Activated CD4-positive, alpha-beta memory T cell treated with anti-CD3 and anti-CD28 coated beads, Interleukin-2, amount 10 ng/mL, durations not matched to agents 7 days and 5 days (primary cell): ENCODE measurements at regions not wholly inside any gene's neighbourhood (a gene's known extent, or its start where the extent isn't known, plus 50 kb on each side); places are given as distances from the start of the nearest gene placed in this dataset.
"Not testable (repeated sequence)": the region's sequence is repeated elsewhere in the genome, so short reads cannot be mapped to it uniquely, and the experiment has no call there.

Experiments
- CTCF ChIA-PET: fragments of 350-600 bp; sonication (Branson Sonifier 250); formaldehyde crosslinking; loops from one replicate; lab custom pipeline; 2021; ENCODE audit warnings: antibody characterized with exemption, inconsistent platforms; lab: Charles Lee
- POLR2A ChIA-PET: fragments of 350-600 bp; sonication (Branson Sonifier 250); formaldehyde crosslinking; loops from one replicate; lab custom pipeline; 2021; ENCODE audit warnings: antibody characterized with exemption; lab: Charles Lee
- DNase-seq: peaks from one replicate; pipeline ENCODE4 v3.0.0-alpha.2; 2020
- H3K27ac Mint-ChIP-seq: one replicate; pipeline ENCODE4 v1.8.0; 2021; ENCODE audit warnings: mild to moderate bottlenecking, mixed read lengths
- H3K27me3 Mint-ChIP-seq: one replicate; pipeline ENCODE4 v1.8.0; 2021; ENCODE audit warnings: mixed read lengths
- H3K36me3 Mint-ChIP-seq: one replicate; pipeline ENCODE4 v1.8.0; 2021; ENCODE audit warnings: low read depth, mixed read lengths
- H3K4me1 Mint-ChIP-seq: one replicate; pipeline ENCODE4 v1.8.0; 2021; ENCODE audit warnings: mixed read lengths
- H3K4me3 Mint-ChIP-seq: one replicate; pipeline ENCODE4 v1.8.0; 2021; ENCODE audit warnings: mild to moderate bottlenecking, mixed read lengths
- H3K9me3 Mint-ChIP-seq: one replicate; pipeline ENCODE4 v1.8.0; 2021; ENCODE audit warnings: mixed read lengths

DNA sequence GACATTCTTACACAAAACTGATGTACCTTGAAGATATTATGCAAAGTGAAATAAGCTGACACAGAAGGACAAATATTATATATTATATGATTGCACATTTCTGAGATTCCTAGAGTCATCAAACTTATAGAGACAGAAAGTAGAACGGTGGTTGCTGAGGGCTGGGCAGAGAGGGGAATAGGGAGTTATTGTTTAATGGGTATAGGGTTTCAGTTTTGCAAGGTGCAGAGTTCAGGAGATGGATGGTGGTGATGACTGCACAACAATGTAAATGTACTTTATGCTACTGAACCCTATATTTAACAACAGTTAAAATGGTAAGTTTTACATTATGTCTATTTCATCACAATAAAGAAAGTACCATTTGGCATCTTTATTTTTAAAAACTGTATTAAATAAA is 315.8 kb upstream of the POU5F2 start:
- H3K27ac Mint-ChIP-seq, result no peak overlapping the region
- CTCF ChIA-PET, result no interaction called here
- H3K9me3 Mint-ChIP-seq, result peaks cover 6% of the 10 kb centered on the region
- H3K4me3 Mint-ChIP-seq, result no peak overlapping the region
- peaks cover 1% of the 10 kb centered on the region for H3K4me1 Mint-ChIP-seq
- peaks cover 18% of the 10 kb centered on the region for H3K36me3 Mint-ChIP-seq
- H3K27me3 Mint-ChIP-seq, result no peaks in the 10 kb centered on the region
- POLR2A ChIA-PET, result no interaction called here
- DNase-seq, result no peak

DNA sequence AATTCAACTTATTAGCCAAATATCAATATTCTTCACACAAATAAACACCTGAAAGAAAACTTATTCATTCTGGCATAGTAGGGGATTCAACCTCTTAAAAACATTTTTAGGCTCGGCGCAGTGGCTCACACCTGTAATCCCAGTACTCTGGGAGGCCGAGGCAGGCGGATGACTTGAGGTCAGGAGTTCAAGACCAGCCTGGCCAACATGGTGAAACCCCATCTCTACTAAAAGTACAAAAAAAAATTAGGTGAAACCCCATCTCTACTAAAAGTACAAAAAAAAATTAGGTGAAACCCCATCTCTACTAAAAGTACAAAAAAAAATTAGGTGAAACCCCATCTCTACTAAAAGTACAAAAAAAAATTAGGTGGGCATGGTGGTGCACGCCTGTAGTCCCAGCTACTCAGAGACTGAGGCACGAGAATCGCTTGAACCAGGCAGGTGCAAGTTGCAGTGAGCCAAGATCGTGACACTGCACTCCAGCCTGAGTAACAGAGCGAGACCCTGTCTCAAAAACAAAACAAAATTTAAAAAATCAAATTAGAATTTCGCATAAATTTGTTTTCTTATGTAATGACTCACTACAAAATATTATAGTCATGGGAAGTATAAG is 308.0 kb upstream of the POU5F2 start:
- CTCF ChIA-PET, H3K27ac Mint-ChIP-seq, H3K9me3 Mint-ChIP-seq, H3K4me1 Mint-ChIP-seq, POLR2A ChIA-PET, DNase-seq, H3K4me3 Mint-ChIP-seq, H3K27me3 Mint-ChIP-seq: not testable (repeated sequence)
- peaks cover 31% of the 10 kb centered on the region for H3K36me3 Mint-ChIP-seq

- Mint-ChIP-seq H3K27ac (no peak overlapping the region), H3K4me1 (no peaks in the 10 kb centered on the region), H3K4me3 (no peak overlapping the region), H3K27me3 (no peaks in the 10 kb centered on the region), H3K36me3 (peaks cover 39% of the 10 kb centered on the region), H3K9me3 (peaks cover 2% of the 10 kb centered on the region)
- ChIA-PET CTCF (no interaction called here), POLR2A (no interaction called here)
- DNase-seq, result no peak
These were observed 304.7 kb upstream of the POU5F2 start for GRCh38 chr5:94045839-94046782.

- Mint-ChIP-seq H3K27ac (no peak overlapping the region), H3K9me3 (peaks cover 2% of the 10 kb centered on the region), H3K36me3 (peaks cover 33% of the 10 kb centered on the region), H3K4me3 (no peak overlapping the region), H3K27me3 (no peaks in the 10 kb centered on the region), H3K4me1 (no peaks in the 10 kb centered on the region)
- POLR2A ChIA-PET, result no interaction called here
- CTCF ChIA-PET, result no interaction called here
- no peak for DNase-seq
These were observed 301.9 kb upstream of the POU5F2 start for GRCh38 chr5:94043311-94043710.

- Mint-ChIP-seq H3K27me3 (no peaks in the 10 kb centered on the region), H3K4me3 (no peak overlapping the region), H3K4me1 (no peaks in the 10 kb centered on the region), H3K36me3 (peaks cover 28% of the 10 kb centered on the region), H3K9me3 (no peaks in the 10 kb centered on the region), H3K27ac (no peak overlapping the region)
- DNase-seq, result no peak
- POLR2A ChIA-PET, result no interaction called here
- CTCF ChIA-PET, result no interaction called here
These were observed 299.3 kb upstream of the POU5F2 start for GRCh38 chr5:94040591-94041148.

DNA sequence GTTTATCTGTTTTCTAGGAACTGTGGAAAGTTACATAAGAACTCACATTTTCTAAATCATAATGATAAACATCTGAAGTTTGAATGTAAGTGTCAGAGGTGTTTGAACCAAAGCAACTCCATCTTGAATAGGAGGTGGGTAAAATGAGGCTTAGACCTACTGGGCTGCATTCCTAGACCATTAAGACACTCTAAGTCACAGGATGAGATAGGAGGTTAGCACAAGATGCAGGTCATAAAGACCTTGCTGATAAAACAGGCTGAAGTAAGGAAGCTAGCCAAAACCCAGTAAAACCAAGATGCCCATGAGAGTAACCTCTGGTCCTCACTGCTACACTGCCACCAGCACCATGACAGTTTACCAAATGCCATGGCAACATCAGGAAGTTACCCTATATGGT is 297.7 kb upstream of the POU5F2 start:
- H3K4me1 Mint-ChIP-seq, result no peaks in the 10 kb centered on the region
- peaks cover 20% of the 10 kb centered on the region for H3K36me3 Mint-ChIP-seq

DNA sequence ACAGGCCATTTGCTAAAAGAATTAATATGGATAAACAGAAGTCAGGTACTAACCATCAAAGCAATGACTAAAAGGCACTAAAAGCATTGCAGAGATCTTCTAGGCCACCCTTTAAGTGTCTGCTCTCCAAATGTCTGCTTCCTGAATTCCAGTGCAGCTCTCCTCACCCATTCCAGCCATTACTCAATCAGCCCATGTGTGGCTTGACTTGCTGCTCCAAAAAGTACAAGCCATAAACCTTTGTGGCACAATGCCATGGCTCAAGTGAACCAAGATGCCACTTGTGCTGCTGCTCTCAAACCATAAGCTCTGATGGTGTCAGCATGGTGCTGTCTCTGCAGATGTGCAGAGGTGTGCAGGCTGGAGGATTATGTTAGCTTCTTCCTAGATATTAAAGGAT is 290.2 kb upstream of the POU5F2 start:
- CTCF ChIA-PET, result no interaction called here
- Mint-ChIP-seq H3K27me3 (no peaks in the 10 kb centered on the region), H3K4me1 (no peaks in the 10 kb centered on the region), H3K36me3 (peaks cover 33% of the 10 kb centered on the region), H3K4me3 (no peak overlapping the region), H3K9me3 (no peaks in the 10 kb centered on the region), H3K27ac (no peak overlapping the region)
- POLR2A ChIA-PET, result no interaction called here
- DNase-seq, result no peak

More for the DNA sequence above, 297.7 kb upstream of the POU5F2 start:
- H3K4me3 Mint-ChIP-seq, result no peak overlapping the region
- DNase-seq, result no peak
- ChIA-PET CTCF (no interaction called here), POLR2A (no interaction called here)
- no peaks in the 10 kb centered on the region for H3K27me3 Mint-ChIP-seq
- no peaks in the 10 kb centered on the region for H3K9me3 Mint-ChIP-seq
- no peak overlapping the region for H3K27ac Mint-ChIP-seq

DNA sequence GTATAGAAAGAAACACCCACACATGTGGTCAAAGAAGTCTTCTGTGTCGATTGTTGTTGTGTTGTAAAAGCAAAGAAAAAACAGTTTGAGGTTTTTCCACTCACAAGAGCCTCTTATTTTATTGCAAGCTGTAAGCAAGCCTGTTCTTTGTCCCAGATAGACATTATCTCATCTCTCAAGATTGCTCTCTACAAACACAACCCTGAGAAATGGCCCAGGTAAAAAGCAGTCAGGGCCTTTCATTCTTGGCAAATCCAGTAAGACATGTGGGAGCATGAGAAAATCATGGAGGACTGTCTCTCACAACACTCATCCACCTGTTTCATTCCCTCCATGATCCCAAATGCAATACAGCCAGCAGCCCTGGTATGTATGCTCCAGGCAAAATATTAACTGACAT is 286.6 kb upstream of the POU5F2 start:
- no peak for DNase-seq
- peaks cover 19% of the 10 kb centered on the region for H3K36me3 Mint-ChIP-seq
- no peak overlapping the region for H3K4me3 Mint-ChIP-seq
- H3K27ac Mint-ChIP-seq, result no peak overlapping the region
- ChIA-PET CTCF (no interaction called here), POLR2A (no interaction called here)
- no peaks in the 10 kb centered on the region for H3K9me3 Mint-ChIP-seq
- no peaks in the 10 kb centered on the region for H3K27me3 Mint-ChIP-seq
- no peaks in the 10 kb centered on the region for H3K4me1 Mint-ChIP-seq

DNA sequence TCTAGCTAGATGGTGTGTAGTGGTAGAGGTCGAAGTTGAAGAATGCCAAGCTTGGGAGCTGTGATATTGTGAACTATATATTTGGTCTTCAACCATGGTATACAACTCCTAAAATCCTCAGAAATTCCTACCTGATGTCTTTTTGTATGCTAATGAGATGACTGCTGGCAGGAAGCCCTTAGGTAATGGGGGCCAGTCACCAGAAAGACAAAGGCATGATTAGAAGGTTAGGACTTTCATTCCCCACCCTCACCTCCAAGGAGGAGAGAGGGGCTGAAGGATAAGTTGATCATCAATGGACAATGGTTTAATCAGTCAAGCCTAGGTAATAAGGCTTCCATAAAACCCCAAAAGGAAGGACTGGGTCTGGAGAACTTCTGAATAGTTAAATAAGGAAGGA is 285.7 kb upstream of the POU5F2 start:
- Mint-ChIP-seq H3K36me3 (peaks cover 21% of the 10 kb centered on the region), H3K27me3 (no peaks in the 10 kb centered on the region), H3K27ac (no peak overlapping the region), H3K4me1 (no peaks in the 10 kb centered on the region), H3K4me3 (no peak overlapping the region), H3K9me3 (no peaks in the 10 kb centered on the region)
- DNase-seq, result no peak
- ChIA-PET CTCF (no interaction called here), POLR2A (no interaction called here)

DNA sequence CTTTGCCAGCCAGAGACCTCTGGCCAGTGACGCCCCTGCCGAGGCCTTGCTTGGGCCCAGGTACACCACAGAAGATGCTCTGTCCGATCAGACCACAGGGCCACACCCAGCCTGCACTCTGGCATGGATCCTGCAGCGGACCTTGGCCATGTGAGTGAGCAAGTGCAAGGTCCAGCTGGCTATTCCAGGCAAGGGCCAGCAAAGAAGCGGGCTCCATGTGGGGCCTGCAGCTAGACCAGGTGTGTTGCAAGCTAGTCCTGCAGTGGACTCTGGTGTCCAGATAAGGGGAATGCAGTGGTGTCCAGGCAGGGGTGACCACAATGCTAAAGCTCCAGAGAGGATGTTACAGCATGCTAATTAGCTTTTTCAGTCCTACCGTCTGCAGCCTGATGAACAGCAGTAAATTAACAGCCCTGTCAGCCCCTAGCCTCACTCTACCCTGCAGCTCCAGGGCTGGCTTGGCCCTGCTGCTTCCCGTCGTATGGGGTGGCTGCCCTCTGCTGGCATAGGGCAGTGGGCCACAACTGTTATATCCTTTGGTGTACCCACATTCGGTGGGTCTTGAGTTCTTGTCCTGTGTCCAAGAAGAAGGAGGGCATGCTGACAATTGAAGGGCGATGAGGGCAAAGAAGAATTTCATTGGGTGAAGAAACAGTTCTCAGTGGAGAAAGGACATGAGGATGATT is 284.5 kb upstream of the POU5F2 start:
- Mint-ChIP-seq H3K27me3 (no peaks in the 10 kb centered on the region), H3K36me3 (peaks cover 21% of the 10 kb centered on the region), H3K4me3 (no peak overlapping the region), H3K27ac (no peak overlapping the region), H3K9me3 (no peaks in the 10 kb centered on the region), H3K4me1 (no peaks in the 10 kb centered on the region)
- ChIA-PET POLR2A (no interaction called here), CTCF (no interaction called here)
- no peak for DNase-seq

DNA sequence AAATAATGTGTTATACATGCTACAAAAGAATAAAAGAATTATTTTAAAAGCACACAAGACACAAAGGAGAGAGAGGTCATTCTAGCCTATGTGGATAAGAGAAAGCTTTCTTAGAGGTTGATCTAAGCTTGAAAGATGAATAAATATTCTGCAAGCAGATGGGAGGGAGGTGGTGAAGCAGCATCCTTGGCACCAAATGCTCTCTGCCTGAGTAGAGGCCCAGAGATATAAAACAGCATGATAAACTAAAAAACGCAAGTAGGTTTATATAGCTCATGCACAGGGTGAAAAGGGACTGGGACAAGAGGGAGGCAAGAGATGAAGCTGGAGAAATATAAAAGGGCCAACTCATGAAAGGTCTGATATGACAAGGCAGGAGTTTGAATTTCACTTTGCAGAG is 283.2 kb upstream of the POU5F2 start:
- peaks cover 2% of the 10 kb centered on the region for H3K9me3 Mint-ChIP-seq
- ChIA-PET POLR2A (no interaction called here), CTCF (no interaction called here)
- DNase-seq, result no peak
- H3K4me1 Mint-ChIP-seq, result no peaks in the 10 kb centered on the region
- H3K4me3 Mint-ChIP-seq, result no peak overlapping the region
- no peaks in the 10 kb centered on the region for H3K27me3 Mint-ChIP-seq
- H3K36me3 Mint-ChIP-seq, result peaks cover 19% of the 10 kb centered on the region
- H3K27ac Mint-ChIP-seq, result no peak overlapping the region

DNA sequence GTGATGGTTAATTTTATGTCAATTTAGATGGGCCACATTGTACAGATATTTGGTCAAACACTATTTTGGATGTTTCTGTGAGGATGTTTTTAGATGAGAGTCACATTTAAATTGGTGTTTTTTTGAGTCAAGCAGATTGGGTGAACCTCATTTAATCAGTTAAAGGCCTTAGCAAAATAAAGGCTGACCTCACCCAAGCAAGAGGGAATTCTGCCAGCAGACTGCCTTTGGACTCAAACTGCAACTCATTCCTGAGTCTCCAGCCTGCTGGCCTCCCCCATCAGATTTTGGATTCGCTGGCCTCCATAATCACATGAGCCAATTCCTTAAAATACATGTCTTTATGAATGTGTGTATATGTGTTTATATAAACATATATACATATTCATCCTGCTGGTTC is 282.7 kb upstream of the POU5F2 start:
- peaks cover 5% of the 10 kb centered on the region for H3K9me3 Mint-ChIP-seq
- H3K27ac Mint-ChIP-seq, result no peak overlapping the region
- no peak overlapping the region for H3K4me3 Mint-ChIP-seq
- POLR2A ChIA-PET, result no interaction called here
- H3K36me3 Mint-ChIP-seq, result peaks cover 19% of the 10 kb centered on the region
- no peaks in the 10 kb centered on the region for H3K27me3 Mint-ChIP-seq
- CTCF ChIA-PET, result no interaction called here
- no peak for DNase-seq
- no peaks in the 10 kb centered on the region for H3K4me1 Mint-ChIP-seq

GRCh38 chr5:94021246-94021645 is 279.8 kb upstream of the POU5F2 start:
- H3K4me1 Mint-ChIP-seq, result no peaks in the 10 kb centered on the region
- H3K4me3 Mint-ChIP-seq, result no peak overlapping the region
- DNase-seq, result no peak
- H3K27me3 Mint-ChIP-seq, result no peaks in the 10 kb centered on the region
- POLR2A ChIA-PET, result no interaction called here
- CTCF ChIA-PET, result no interaction called here
- H3K36me3 Mint-ChIP-seq, result peaks cover 35% of the 10 kb centered on the region
- H3K27ac Mint-ChIP-seq, result no peak overlapping the region
- peaks cover 15% of the 10 kb centered on the region for H3K9me3 Mint-ChIP-seq
